Transverse colon (tissue), 3 donors: ENCODE measurements at regions not wholly inside any gene's neighbourhood (a gene's known extent, or its start where the extent isn't known, plus 50 kb on each side); places are given as distances from the start of the nearest gene placed in this dataset.

Source experiments
- CTCF ChIP-seq, 5 experiments: fragments of 200-600 bp in 3 of 5; fragments of 450-650 bp in 2 of 5; sonication (generic) in 3 of 5; IDR thresholded peaks; 1 replicate in 2 of 5; 2 replicates in 3 of 5; pipeline ENCODE4 v1.5.1; 2016 to 2017; ENCODE audit warnings: antibody characterized with exemption in 5 of 5, inconsistent platforms in 3 of 5, mild to moderate bottlenecking in 2 of 5, moderate library complexity in 1 of 5
- POLR2A ChIP-seq: fragments of 450-650 bp; IDR thresholded peaks from one replicate; pipeline ENCODE4 v1.6.1; 2016; ENCODE audit warnings: antibody characterized with exemption, mild to moderate bottlenecking, moderate library complexity

DNA sequence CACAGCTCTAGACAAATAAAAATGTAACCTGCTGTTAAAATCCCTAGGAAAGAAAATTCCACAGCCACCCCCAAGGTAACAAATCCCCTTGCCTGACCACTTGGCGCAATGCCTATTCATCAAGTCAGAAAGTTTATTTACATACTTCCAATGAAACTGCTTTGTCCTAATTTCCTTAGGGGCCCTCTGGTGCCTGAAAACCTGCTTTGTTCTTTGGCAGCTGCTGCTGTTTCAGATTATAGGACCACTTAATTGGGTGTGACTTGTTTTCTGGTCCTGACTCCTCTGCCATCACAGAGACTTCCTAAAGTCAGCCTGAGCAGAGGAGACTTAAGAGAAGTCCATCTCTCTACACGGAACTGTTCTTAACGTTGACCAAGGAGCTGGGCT, 323.6 kb downstream of the UBE3D start:
- TF ChIP-seq CTCF (IDR thresholded peaks at IDR 0.05) (no peak), POLR2A (no peak)
